ENCODE measurements at regions not wholly inside any gene's neighbourhood (a gene's known extent, or its start where the extent isn't known, plus 50 kb on each side); places are given as distances from the start of the nearest gene placed in this dataset.

DNA sequence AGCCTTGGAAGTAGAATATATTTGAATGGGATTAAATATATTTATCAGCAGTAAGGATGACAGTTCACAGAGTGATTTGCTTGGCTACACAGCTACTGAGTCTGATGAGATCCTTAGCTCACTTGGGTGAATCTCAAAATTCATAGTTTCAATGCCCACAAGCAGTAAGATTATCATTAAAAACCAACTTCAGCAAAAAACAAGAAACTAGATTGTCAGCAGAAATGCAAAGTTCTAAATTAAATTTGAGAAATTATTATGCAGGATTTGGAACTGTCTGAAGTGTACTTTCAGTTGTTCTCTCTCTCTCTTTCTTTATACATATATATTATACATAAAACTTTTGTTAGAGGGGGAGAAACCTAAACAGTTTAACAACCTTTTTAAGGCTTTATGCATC lies 288.8 kb upstream of the SASH1 start:
- TF ChIP-seq, protein P1, sequence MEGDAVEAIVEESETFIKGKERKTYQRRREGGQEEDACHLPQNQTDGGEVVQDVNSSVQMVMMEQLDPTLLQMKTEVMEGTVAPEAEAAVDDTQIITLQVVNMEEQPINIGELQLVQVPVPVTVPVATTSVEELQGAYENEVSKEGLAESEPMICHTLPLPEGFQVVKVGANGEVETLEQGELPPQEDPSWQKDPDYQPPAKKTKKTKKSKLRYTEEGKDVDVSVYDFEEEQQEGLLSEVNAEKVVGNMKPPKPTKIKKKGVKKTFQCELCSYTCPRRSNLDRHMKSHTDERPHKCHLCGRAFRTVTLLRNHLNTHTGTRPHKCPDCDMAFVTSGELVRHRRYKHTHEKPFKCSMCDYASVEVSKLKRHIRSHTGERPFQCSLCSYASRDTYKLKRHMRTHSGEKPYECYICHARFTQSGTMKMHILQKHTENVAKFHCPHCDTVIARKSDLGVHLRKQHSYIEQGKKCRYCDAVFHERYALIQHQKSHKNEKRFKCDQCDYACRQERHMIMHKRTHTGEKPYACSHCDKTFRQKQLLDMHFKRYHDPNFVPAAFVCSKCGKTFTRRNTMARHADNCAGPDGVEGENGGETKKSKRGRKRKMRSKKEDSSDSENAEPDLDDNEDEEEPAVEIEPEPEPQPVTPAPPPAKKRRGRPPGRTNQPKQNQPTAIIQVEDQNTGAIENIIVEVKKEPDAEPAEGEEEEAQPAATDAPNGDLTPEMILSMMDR (IDR thresholded peaks at IDR 0.05; ENCODE audit: insufficient read depth, low read length, severe bottlenecking): no peak
- H3K27me3 ChIP-seq (ENCODE audit: control insufficient read depth, insufficient read depth, low read length): no peaks in the 10 kb centered on the region
- FAIRE-seq (no peak), DNase-seq (ENCODE audit: low read depth) (no peak)
- H3K36me3 ChIP-seq (ENCODE audit: control insufficient read depth, insufficient read depth, low read length): no peaks in the 10 kb centered on the region
- no peak overlapping the region for H3K4me3 ChIP-seq (ENCODE audit: low read depth, low read length)

- DNase-seq (ENCODE audit: low read depth) (no peak), FAIRE-seq (no peak)
- no peaks in the 10 kb centered on the region for H3K27me3 ChIP-seq (ENCODE audit: control insufficient read depth, insufficient read depth, low read length)
- no peak overlapping the region for H3K4me3 ChIP-seq (ENCODE audit: low read depth, low read length)
- no peaks in the 10 kb centered on the region for H3K36me3 ChIP-seq (ENCODE audit: control insufficient read depth, insufficient read depth, low read length)
- TF ChIP-seq, protein P1 (IDR thresholded peaks at IDR 0.05; ENCODE audit: insufficient read depth, low read length, severe bottlenecking): no peak
Observed at GRCh38 chr6:148054219-148054618, 288.4 kb upstream of the SASH1 start.

DNA sequence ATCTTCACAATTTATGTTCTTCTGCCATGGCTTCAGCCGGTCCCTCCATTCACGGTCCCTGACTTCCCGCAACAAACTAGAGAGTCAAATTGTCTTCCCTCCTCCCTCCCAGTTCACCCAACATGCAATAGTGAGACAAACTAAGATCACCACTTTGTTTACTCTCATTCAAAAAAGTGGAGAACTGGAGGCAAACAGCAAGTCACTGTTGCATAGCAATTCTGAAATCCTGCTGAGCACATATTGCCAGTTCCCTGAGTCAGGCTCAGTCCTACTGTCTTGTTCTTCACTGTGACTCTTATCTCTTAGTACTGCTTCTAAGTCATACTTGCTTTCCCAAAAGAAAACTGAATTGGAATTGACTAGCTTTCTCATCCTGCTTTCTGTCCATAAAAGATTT lies 287.2 kb upstream of the SASH1 start:
- DNase-seq (ENCODE audit: low read depth): no peak
- no peak overlapping the region for H3K4me3 ChIP-seq (ENCODE audit: low read depth, low read length)
- FAIRE-seq: no peak
- H3K36me3 ChIP-seq (ENCODE audit: control insufficient read depth, insufficient read depth, low read length): no peaks in the 10 kb centered on the region
- H3K27me3 ChIP-seq (ENCODE audit: control insufficient read depth, insufficient read depth, low read length): no peaks in the 10 kb centered on the region
- TF ChIP-seq, protein P1 (IDR thresholded peaks at IDR 0.05; ENCODE audit: insufficient read depth, low read length, severe bottlenecking): no peak

DNA sequence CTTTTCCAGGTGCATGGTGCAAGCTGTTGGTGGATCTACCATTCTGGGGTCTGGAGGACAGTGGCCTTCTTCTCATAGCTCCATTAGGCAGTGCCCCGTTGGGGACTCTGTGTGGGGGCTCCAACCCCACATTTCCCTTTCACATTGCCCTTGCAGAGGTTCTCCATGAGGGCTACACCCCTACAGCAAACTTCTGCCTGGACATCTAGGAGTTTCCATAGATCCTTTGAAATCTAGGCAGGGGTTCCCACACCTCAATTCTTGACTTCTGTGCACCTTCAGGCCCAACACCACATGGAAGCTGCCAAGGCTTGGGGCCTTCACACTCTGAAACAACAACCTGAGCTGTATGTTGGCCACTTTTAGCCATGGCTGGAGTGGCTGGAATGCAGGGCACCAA lies 282.8 kb upstream of the SASH1 start:
- DNase-seq (ENCODE audit: low read depth) (no peak), FAIRE-seq (no peak)
- H3K27me3 ChIP-seq (ENCODE audit: control insufficient read depth, insufficient read depth, low read length): no peaks in the 10 kb centered on the region
- no peak overlapping the region for H3K4me3 ChIP-seq (ENCODE audit: low read depth, low read length)
- no peaks in the 10 kb centered on the region for H3K36me3 ChIP-seq (ENCODE audit: control insufficient read depth, insufficient read depth, low read length)
- TF ChIP-seq, protein P1 (IDR thresholded peaks at IDR 0.05; ENCODE audit: insufficient read depth, low read length, severe bottlenecking): no peak

DNA sequence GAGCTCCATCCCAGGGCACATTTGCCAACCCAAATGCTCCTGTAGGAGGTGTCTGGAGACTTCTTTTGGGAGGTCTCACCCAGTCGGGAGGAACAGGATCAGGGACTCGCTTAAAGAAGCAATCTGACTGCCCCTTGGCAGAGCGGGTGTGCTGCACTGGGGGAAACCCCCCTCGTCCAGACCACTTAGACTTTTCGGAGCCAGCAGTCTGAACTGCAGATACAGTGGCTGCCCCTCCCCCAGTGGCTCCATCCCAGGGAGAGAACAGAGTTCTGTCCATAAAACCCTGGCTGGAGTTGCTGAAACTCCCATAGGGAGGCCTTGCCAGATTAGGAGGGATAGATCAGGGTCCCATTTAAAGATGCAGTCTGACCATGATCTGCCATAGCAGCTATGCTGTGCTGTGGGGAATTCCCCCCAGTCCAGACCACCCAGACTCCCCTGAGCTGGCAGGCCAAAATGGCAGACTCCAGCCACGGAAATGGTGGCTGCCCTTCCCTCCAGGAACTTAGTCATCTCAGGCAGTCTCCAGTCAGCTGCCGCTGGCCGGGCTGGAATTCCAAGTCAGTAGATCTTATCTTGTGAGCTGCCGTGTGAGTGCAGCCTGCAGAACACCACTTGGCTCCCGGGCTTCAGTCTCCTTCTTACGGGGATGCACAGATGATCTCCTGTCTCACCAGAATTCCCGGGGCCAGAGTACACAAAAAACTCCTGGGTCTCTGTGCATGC lies 278.1 kb upstream of the SASH1 start:
- DNase-seq (ENCODE audit: low read depth) (no peak), FAIRE-seq (no peak)
- Histone ChIP-seq H3K36me3 (ENCODE audit: control insufficient read depth, insufficient read depth, low read length) (no peaks in the 10 kb centered on the region), H3K27me3 (ENCODE audit: control insufficient read depth, insufficient read depth, low read length) (no peaks in the 10 kb centered on the region), H3K4me3 (ENCODE audit: low read depth, low read length) (no peak overlapping the region)
- TF ChIP-seq, protein P1 (IDR thresholded peaks at IDR 0.05; ENCODE audit: insufficient read depth, low read length, severe bottlenecking): no peak

All from bronchial epithelial cell (primary cell).